Activated naive CD8-positive, alpha-beta T cell treated with anti-CD3 and anti-CD28 coated beads for 36 hours (primary cell): ENCODE measurements at regions not wholly inside any gene's neighbourhood (a gene's known extent, or its start where the extent isn't known, plus 50 kb on each side); places are given as distances from the start of the nearest gene placed in this dataset.
"Not testable (repeated sequence)": the region's sequence is repeated elsewhere in the genome, so short reads cannot be mapped to it uniquely, and the experiment has no call there.

Experiments used
- DNase-seq: peaks from one replicate; pipeline ENCODE4 v3.0.0; 2021
- H3K27ac Mint-ChIP-seq: one replicate; pipeline ENCODE4 v1.8.0; 2022; ENCODE audit warnings: mild to moderate bottlenecking, moderate library complexity, mixed read lengths
- H3K27me3 Mint-ChIP-seq: one replicate; pipeline ENCODE4 v1.8.0; 2022; ENCODE audit warnings: mild to moderate bottlenecking, mixed read lengths
- H3K36me3 Mint-ChIP-seq: one replicate; pipeline ENCODE4 v1.8.0; 2021; ENCODE audit warnings: mild to moderate bottlenecking, mixed read lengths
- H3K4me1 Mint-ChIP-seq: one replicate; pipeline ENCODE4 v1.8.0; 2021; ENCODE audit warnings: mixed read lengths
- H3K4me3 Mint-ChIP-seq: one replicate; pipeline ENCODE4 v1.8.0; 2022; ENCODE audit warnings: mild to moderate bottlenecking, moderate library complexity, mixed read lengths
- H3K9me3 Mint-ChIP-seq: one replicate; pipeline ENCODE4 v1.8.0; 2022; ENCODE audit warnings: mixed read lengths

DNA sequence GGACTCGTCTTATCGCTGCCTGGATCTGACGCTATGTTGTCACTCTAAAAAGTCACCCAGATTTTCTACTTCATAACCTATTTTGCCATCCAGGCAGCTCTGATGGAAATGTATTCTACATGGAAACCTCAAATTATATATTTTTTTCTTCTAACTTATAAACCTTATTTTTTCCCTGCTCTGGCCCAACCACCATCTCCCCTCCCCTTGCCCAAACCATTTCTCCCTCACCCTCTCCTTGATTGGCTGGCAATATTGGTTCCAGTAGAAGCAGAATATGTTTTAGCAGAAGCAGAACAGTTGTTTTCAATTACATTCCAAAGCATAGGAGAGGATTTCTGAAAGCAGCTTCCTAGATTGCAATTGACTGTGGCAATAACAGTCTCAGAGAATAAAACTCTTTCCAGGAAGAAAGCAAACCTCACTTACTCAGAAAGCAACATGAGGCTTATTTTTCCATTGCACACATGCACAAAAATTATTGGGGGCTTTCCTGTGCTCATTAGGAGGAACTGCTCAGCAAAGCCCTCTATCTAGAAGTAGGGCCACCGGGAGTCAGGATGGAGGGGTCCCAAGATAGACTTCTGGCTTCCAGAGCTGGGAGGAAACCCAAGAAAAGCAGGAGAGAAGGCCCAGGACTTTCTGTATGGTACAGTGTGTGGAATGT, 191.8 kb downstream of the ESM1 start:
- Mint-ChIP-seq H3K4me3 (peak overlapping the region; percentile 32), H3K36me3 (peaks cover 12% of the 10 kb centered on the region), H3K9me3 (peaks cover 2% of the 10 kb centered on the region), H3K4me1 (peaks cover 31% of the 10 kb centered on the region), H3K27me3 (peaks cover 3% of the 10 kb centered on the region), H3K27ac (peak overlapping the region; percentile 92)
- peak; percentile 29 for DNase-seq

- H3K4me3 Mint-ChIP-seq = no peak overlapping the region
- H3K4me1 Mint-ChIP-seq = peaks cover 31% of the 10 kb centered on the region
- H3K27ac Mint-ChIP-seq = peak overlapping the region; percentile 92
- peaks cover 3% of the 10 kb centered on the region for H3K27me3 Mint-ChIP-seq
- no peak for DNase-seq
- peaks cover 2% of the 10 kb centered on the region for H3K9me3 Mint-ChIP-seq
- H3K36me3 Mint-ChIP-seq = peaks cover 12% of the 10 kb centered on the region
Observed at GRCh38 chr5:54792611-54793404, 192.6 kb downstream of the ESM1 start.

DNA sequence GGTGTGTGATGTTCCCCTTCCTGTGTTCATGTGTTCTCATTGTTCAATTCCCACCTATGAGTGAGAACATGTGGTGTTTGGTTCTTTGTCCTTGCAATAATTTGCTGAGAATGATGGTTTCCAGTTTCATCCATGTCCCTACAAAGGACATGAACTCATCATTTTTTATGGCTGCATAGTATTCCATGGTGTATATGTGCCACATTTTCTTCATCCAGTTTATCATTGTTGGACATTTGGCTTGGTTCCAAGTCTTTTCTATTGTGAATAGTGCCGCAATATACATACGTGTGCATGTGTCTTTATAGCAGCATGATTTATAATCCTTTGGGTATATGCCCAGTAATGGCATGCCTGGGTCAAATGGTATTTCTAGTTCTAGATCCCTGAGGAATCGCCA, 197.5 kb downstream of the ESM1 start:
- not testable (repeated sequence) for H3K4me1 Mint-ChIP-seq, DNase-seq, H3K4me3 Mint-ChIP-seq, H3K9me3 Mint-ChIP-seq, H3K36me3 Mint-ChIP-seq, H3K27me3 Mint-ChIP-seq, H3K27ac Mint-ChIP-seq

DNA sequence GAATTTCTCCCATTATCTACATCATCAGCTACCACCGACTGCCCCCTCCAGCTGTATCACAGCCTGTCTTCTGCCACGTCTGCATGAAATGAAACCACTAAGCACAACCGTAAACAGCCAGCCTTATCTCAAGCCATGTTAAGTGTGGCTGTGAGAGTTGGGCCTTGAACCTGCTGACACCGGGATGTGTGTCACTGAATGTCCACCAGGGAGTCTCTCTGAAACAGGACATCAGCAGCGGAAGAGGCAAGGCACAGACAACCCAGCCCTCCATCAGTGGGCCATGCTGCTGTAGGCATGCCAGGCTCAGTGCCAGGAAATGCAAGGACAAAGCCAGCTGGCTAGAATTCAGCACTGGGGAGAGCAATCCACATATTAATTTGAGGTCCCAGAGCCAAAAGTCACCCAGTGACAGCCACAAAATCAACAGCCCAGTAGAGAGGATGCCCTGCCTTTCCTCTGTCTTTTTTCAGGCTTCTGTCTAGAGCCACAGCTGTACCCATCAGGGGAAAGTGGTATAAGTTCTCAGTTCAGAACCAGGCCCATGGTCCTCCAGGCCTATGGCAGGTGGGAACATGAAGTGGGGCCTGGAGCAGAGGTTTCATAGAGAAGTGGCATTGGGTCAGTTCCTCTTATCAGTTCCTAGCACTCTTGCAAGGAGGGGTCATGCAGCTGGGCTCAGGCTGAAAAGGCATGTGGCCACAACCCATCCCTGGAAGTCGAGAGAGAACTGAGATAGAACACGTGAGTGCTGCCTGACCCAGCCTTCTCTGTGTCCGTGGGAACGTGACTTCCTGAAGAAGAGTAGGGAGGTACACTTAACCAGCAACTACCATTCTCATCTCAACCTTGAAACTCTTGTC, 199.4 kb downstream of the ESM1 start:
- H3K36me3 Mint-ChIP-seq = no peaks in the 10 kb centered on the region
- H3K27me3 Mint-ChIP-seq = no peaks in the 10 kb centered on the region

DNA sequence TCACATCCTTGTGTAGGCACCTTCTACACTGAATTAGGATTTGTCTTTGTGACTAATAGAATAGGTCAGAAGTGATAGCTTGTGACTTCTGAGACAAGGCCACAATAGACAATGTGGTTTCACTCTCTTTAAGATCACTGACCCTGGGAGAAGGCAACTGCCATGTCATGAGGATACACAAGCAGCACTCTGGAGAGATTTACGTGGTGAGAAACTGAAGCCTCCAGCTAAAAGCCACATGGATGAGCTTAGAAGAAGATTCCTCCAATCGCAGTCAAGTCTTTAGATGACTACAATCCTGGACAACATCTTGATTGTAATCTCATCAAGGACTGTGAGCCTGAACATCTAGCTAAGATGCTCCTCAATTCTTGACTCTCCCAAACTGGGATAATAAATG, 206.6 kb downstream of the ESM1 start:
- no peaks in the 10 kb centered on the region for H3K4me1 Mint-ChIP-seq
- H3K27me3 Mint-ChIP-seq = peaks cover 11% of the 10 kb centered on the region
- no peaks in the 10 kb centered on the region for H3K36me3 Mint-ChIP-seq
- H3K4me3 Mint-ChIP-seq = no peak overlapping the region
- H3K27ac Mint-ChIP-seq = no peak overlapping the region
- DNase-seq = no peak
- peaks cover 4% of the 10 kb centered on the region for H3K9me3 Mint-ChIP-seq

More for the DNA sequence above, 199.4 kb downstream of the ESM1 start:
- no peak for DNase-seq
- peaks cover 7% of the 10 kb centered on the region for H3K9me3 Mint-ChIP-seq
- no peak overlapping the region for H3K27ac Mint-ChIP-seq
- H3K4me3 Mint-ChIP-seq = no peak overlapping the region
- H3K4me1 Mint-ChIP-seq = no peaks in the 10 kb centered on the region

DNA sequence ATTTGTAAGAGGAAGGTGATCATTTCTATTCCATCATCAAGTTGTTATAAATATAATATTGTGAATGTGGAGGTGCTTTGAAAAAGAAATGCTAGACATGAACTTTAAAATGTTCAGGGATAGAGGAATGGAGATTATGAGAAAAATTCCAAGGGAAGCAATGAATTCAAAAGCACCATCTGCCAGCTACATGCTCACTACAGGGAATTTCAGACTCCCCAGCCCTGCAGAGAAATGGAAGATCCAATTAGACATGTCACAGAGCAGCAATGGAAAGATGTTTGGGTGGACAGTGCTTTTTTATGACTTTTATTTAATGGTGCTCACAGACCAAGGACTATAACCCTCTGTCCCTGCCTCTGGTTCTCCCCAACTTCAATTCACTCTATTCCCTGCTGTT, 209.7 kb downstream of the ESM1 start:
- Mint-ChIP-seq H3K36me3 (no peaks in the 10 kb centered on the region), H3K9me3 (no peaks in the 10 kb centered on the region)

GRCh38 chr5:54774281-54775170, 210.9 kb downstream of the ESM1 start:
- no peak overlapping the region for H3K4me3 Mint-ChIP-seq
- DNase-seq = no peak
- no peaks in the 10 kb centered on the region for H3K36me3 Mint-ChIP-seq
- H3K27ac Mint-ChIP-seq = no peak overlapping the region
- peaks cover 11% of the 10 kb centered on the region for H3K27me3 Mint-ChIP-seq
- no peaks in the 10 kb centered on the region for H3K9me3 Mint-ChIP-seq
- no peaks in the 10 kb centered on the region for H3K4me1 Mint-ChIP-seq

More for the DNA sequence above, 209.7 kb downstream of the ESM1 start:
- Mint-ChIP-seq H3K27ac (no peak overlapping the region), H3K27me3 (peaks cover 11% of the 10 kb centered on the region), H3K4me3 (no peak overlapping the region), H3K4me1 (no peaks in the 10 kb centered on the region)
- no peak for DNase-seq

- peaks cover 7% of the 10 kb centered on the region for H3K27me3 Mint-ChIP-seq
- no peaks in the 10 kb centered on the region for H3K36me3 Mint-ChIP-seq
- H3K4me1 Mint-ChIP-seq = no peaks in the 10 kb centered on the region
- H3K27ac Mint-ChIP-seq = no peak overlapping the region
- DNase-seq = no peak
- H3K4me3 Mint-ChIP-seq = no peak overlapping the region
- no peaks in the 10 kb centered on the region for H3K9me3 Mint-ChIP-seq
Observed at GRCh38 chr5:54772684-54773083, 212.7 kb downstream of the ESM1 start.

DNA sequence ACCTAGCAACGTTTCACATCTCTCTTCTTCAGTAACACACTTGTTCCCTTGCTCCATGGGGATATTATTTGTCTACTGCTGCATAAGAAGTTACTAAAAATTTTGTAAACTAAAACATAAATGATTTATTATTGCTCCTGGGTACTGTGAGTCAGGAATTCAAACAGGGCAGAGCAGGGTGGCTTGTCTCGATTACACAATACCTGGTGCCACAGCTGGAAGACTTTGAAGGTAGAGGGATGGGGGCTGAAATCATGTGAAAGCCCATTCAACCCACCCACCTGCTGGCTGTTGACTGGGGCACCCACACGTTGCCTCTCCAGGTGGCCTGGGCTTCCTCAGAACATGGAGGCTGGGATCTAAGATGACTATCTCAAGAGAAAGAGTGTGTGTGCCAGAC, 213.2 kb downstream of the ESM1 start:
- Mint-ChIP-seq H3K27me3 (peaks cover 3% of the 10 kb centered on the region), H3K4me1 (no peaks in the 10 kb centered on the region)

GRCh38 chr5:54769746-54770145, 215.6 kb downstream of the ESM1 start:
- H3K36me3 Mint-ChIP-seq = no peaks in the 10 kb centered on the region
- no peak for DNase-seq
- H3K27ac Mint-ChIP-seq = no peak overlapping the region
- no peaks in the 10 kb centered on the region for H3K9me3 Mint-ChIP-seq
- no peak overlapping the region for H3K4me3 Mint-ChIP-seq
- no peaks in the 10 kb centered on the region for H3K27me3 Mint-ChIP-seq
- no peaks in the 10 kb centered on the region for H3K4me1 Mint-ChIP-seq

More for the DNA sequence above, 213.2 kb downstream of the ESM1 start:
- Mint-ChIP-seq H3K4me3 (no peak overlapping the region), H3K9me3 (no peaks in the 10 kb centered on the region), H3K36me3 (no peaks in the 10 kb centered on the region), H3K27ac (no peak overlapping the region)
- no peak for DNase-seq

- no peak overlapping the region for H3K27ac Mint-ChIP-seq
- H3K9me3 Mint-ChIP-seq = no peaks in the 10 kb centered on the region
- H3K36me3 Mint-ChIP-seq = no peaks in the 10 kb centered on the region
- no peaks in the 10 kb centered on the region for H3K4me1 Mint-ChIP-seq
- no peaks in the 10 kb centered on the region for H3K27me3 Mint-ChIP-seq
- no peak for DNase-seq
- no peak overlapping the region for H3K4me3 Mint-ChIP-seq
Observed at GRCh38 chr5:54769072-54769471, 216.3 kb downstream of the ESM1 start.

- Mint-ChIP-seq H3K27me3 (no peaks in the 10 kb centered on the region), H3K9me3 (no peaks in the 10 kb centered on the region), H3K36me3 (no peaks in the 10 kb centered on the region), H3K4me3 (no peak overlapping the region), H3K4me1 (no peaks in the 10 kb centered on the region), H3K27ac (no peak overlapping the region)
- no peak for DNase-seq
Observed at GRCh38 chr5:54766748-54767147, 218.6 kb downstream of the ESM1 start.

GRCh38 chr5:54765165-54766028, 220.0 kb downstream of the ESM1 start:
- Mint-ChIP-seq H3K4me1 (no peaks in the 10 kb centered on the region), H3K36me3 (no peaks in the 10 kb centered on the region), H3K4me3 (no peak overlapping the region), H3K27ac (no peak overlapping the region), H3K9me3 (no peaks in the 10 kb centered on the region), H3K27me3 (no peaks in the 10 kb centered on the region)
- no peak for DNase-seq
